ENCODE measurements at regions not wholly inside any gene's neighbourhood (a gene's known extent, or its start where the extent isn't known, plus 50 kb on each side); places are given as distances from the start of the nearest gene placed in this dataset.

- TF ChIP-seq CTCF (IDR thresholded peaks at IDR 0.05; ENCODE audit: low read depth, low read length), result no peak
- no peak for TF ChIP-seq EZH2phosphoT487 (IDR thresholded peaks at IDR 0.05; ENCODE audit: low read depth)
Observed at GRCh38 chr12:46898152-46898931, 72.5 kb upstream of the SLC38A4 start.
